AML-193 (cell line): ENCODE measurements at regions not wholly inside any gene's neighbourhood (a gene's known extent, or its start where the extent isn't known, plus 50 kb on each side); places are given as distances from the start of the nearest gene placed in this dataset.

Experiments
- DNase-seq, 2 experiments: peaks; one replicate each; lab custom pipeline; 2025; lab: John Stamatoyannopoulos, UW

DNA sequence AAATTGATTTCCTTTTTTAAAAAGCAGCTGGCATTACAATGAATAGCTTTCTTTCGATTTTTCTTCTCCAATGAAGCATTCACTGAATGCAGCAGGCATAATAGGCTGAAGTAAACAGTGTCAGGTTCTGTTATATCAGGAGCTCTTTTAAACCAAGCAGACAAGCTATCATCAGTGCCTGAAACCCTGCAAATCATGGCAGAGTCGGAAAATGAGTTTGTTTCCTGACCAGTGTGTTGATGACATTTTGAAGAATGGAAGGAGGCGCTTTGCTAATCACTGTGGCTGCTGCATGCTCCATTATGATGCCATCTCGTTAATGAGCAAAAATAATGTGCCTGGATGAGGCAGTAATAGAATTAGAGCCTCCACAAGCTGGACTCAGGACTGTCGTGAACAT lies 284.5 kb downstream of the ZNF608 start:
- DNase-seq, result no peak

DNA sequence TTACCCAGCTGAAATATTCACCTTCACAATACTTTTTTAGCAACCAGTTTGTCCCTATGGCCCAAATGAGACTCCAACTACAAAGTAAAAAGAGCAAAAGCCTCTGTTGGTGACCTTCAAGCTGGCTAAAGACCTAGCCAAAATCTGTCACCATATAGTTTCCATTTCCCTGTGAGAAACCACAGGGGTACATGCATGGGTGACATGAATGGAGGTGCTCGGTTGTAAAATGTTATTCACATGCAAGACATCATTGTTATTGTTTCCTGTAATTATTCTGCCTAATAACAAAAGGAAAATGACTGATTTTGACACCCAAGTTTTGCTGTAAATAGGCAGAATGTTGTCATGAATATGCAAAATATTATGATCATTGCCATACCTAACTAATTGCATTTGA lies 285.3 kb downstream of the ZNF608 start:
- DNase-seq, result no peak

DNA sequence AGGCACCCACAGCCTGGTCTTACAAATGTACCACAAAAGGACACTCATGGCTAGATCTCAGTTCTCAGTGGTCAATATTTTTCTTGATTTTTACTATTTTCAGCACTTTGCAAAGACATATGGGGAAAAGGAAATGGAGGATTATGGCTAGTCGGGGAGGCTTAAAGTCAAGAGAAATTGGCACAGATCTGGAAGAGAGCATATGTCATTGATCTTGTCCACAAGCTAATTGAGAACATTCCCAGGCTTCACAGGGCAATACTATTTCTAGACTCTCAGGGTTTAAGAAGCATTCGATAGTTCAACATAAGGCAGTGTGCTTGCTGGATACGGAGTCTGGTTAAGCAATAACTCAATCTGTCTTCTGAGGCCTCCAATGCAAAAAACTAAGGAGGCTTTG lies 285.8 kb downstream of the ZNF608 start:
- DNase-seq, result no peak

DNA sequence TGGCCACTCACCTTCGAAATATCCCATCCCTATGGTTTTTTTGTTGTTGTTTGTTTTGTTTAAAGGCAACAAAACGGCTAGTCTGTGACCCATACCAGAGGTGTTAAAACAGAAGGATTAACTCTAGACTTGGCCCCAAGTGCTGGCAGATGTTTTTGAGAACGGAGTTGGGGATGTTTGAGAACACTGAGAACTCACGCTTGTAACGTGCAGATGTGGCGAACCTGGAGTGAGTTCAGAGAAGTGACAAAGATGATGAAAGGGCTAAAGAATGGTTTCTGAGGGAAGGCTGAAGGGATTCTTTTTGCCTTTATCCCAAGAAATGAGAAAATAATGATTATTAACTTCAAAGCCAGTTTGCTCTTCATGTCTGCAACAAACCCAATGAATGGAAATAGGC lies 286.5 kb downstream of the ZNF608 start:
- no peak for DNase-seq

DNA sequence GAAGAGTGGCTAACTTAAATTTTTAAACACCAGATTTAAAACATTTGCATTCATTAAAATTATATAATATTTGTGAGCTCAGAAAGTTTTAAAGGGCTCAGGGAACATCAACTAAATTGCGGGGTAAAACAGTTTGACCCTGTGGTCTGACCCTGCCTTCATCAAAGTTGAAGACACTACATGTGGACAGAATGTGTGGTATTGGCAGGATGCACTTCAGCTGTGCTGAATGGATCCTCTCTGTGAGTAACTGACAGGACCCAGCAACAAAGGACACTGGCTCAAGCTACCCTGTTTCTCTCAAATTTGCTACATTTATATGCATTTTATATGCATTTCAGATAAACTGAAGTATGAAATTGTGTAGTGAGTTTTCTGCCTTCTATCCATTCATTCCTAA lies 288.5 kb downstream of the ZNF608 start:
- DNase-seq, result no peak

GRCh38 chr5:124457101-124457500 lies 289.3 kb downstream of the ZNF608 start:
- DNase-seq, result no peak

- no peak for DNase-seq
Observed at GRCh38 chr5:124456249-124456648, 290.2 kb downstream of the ZNF608 start.

- DNase-seq, result no peak
Observed at GRCh38 chr5:124454081-124454480, 292.4 kb downstream of the ZNF608 start.

DNA sequence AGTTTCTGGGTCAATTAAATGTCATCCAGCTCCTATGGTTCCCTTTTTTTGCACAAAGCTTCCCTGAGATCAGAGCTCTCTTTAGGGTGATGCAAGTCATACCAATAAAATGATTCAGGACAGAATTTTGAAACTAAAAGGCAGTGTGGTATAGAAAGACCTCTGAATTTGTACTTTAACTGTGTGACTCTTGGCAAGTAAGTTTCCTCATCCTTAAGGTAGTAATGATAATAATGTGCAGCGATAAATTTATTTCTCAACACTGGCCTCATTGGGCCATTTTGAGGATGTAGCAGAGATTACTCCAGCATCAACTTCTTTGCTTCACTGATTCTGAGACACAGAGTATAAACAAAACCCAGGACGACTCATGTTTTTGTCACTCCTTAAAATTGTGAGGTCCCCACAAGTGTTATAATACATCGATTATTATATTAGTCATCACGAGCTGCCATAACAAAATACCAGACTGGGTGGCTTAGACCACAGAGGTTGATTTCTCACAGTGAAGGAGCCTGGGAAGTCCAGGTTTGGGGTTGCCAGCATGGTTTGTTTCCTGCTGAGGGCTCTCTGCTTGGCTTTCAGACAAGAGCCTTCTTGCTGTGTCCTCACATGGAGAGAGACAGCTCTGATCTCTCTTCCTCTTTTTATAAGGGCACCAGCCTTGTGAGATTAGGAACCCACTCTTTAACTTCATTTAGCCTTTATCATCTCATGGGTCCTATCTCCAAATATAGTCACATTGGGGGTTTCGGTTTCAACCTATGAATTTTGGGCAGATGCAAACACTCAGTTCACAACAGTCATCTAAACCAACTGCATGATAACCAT lies 293.0 kb downstream of the ZNF608 start:
- DNase-seq, result no peak

DNA sequence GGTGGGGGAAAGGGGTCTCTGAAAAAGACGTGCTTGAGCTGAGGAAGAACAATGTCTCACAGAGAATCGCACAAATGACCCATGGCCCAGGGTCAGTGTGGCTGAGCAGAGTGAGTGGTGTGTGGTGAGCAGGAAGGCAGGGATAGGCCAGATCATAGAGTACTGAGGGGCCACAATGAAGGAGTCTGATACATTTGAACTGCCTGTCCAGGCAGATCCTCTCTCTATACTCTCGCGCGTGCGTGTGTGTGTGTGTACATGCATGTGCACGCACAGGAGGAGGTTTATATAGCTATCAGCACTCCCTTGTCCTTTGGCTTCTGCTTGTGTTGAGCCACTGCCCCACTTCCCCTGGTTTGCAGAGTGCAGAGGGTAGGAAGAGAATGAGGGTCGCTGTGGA lies 294.0 kb downstream of the ZNF608 start:
- DNase-seq, result no peak

DNA sequence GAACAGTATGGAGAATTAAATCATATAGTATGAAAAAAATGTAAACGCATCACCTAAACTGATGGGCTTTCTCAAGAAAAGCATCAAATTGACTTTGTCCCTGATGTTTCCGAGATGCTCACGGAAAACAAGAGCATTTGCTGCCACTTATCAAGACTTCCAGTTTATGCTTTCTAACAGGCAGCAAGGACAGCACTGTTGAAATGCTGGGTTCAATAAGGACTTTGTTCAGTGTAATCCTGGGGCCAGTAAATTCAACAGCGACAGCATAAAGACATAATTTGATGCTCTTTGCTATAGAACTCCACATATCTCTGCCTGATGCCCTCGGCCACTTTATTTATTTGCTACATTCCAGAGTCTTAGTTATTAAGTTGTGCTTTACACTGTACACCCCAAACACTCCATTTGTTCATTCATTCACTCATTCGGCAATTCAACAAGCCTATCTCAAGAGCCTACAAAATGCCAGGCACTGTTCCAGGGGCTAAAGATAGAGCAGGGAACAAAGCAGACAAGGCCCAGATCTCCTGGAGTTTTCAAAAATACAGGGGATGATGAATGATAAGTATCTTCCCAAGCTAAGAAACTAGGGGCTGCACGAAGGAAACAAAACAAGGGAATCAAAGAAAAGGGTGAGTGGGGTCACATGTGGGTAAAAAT lies 294.6 kb downstream of the ZNF608 start:
- DNase-seq, result no peak

- DNase-seq, result no peak
Observed at GRCh38 chr5:124446120-124446519, 300.3 kb downstream of the ZNF608 start.

- DNase-seq, result no peak
Observed at GRCh38 chr5:124445070-124445619, 301.3 kb downstream of the ZNF608 start.

DNA sequence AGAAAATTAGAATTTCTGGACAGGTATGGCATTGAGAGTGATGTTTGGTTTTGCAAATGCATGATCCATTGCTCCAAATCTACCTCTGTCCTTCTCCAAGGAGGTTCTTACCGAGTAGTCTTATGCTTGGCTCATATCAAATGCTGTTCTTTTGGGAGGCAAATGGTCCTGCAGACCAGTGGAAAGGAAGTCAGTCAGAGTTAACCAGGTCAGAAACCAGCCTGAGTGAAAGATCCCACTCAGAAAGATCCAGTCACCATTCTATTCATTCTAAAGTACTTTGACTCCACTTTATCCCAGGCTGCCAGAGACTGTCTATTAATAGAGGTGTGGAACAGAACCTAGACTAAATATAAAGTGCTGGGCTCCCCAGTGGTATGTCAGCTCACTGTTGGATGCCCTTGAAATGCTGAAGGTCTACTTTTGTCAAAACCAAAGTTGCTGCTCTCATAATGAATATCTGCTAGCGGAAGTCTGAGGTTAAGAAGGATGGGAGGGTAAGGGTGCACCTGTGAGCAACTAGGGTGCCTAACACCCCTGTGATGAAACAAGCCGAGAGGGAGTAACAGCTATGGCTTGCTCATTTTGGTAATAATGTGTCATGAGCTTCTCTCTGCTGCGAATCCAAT lies 302.2 kb downstream of the ZNF608 start:
- DNase-seq, result no peak

GRCh38 chr5:124440471-124440870 lies 306.0 kb downstream of the ZNF608 start:
- DNase-seq, result no peak

- no peak for DNase-seq
Observed at GRCh38 chr5:124439609-124440008, 306.8 kb downstream of the ZNF608 start.

- DNase-seq, result no peak
Observed at GRCh38 chr5:124438903-124439281, 307.5 kb downstream of the ZNF608 start.

DNA sequence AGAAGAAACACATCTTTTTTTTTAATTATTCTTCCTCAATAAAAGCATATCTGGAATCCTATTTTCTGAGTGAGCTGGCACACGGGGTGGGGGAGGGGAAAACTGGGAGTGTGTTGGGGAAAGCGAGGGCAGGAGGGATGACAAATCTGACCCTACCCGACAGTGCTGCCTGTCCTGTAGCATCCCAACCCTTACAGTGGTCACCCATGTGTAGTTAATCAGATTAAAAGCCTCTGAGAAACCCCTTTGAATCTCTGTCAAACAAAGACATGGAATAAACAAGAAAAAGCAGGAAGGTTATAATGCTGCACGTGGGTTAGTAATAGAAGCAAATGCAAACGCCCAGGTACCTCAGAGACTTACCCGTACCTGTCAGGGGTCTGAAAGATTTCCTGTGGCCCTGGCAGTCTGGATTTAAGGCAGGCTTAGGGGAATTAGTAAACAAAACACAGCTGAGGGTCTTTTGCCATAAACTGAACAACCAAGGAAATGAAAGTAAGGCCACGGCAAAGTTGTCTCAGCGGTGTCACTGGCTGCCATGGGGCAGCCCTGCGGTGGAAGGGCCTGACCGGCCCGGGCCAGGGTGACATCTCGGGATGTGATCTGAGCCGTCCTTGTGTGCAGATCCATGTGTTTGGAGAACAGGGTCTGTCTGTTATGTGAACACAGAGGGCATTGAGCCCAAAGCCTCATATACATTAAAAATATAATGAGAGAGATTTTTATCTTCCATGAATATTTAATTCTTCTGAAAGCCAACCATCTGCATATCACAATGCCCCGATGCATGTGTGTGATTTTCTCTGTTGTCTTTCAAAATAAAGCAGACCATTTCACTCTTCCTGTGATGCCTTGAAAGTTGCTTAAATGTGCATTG lies 308.2 kb downstream of the ZNF608 start:
- DNase-seq, result no peak

- DNase-seq, result no peak
Observed at GRCh38 chr5:124436294-124436693, 310.1 kb downstream of the ZNF608 start.

GRCh38 chr5:124433170-124433569 lies 313.3 kb downstream of the ZNF608 start:
- DNase-seq, result no peak

DNA sequence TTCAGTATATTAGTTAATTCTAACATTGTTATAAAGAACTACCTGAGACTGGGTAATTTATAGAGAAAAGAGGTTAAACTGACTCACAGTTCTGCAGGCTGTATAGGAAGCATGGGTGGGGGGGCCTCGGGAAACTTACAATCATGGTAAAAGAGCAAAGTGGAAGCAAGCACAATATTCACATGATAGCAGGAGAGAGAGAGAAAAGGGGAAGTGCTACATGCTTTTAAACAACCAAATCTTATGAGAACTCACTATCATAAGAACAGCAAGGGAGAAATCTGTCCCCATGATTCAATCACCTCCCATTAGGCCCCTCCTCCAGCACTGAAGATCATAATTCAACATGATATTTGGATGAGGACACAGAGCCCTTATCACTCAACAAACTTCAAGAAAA lies 324.9 kb downstream of the ZNF608 start:
- no peak for DNase-seq

- DNase-seq, result no peak
Observed at GRCh38 chr5:124420952-124421351, 325.5 kb downstream of the ZNF608 start.
